ENCODE measurements at regions not wholly inside any gene's neighbourhood (a gene's known extent, or its start where the extent isn't known, plus 50 kb on each side); places are given as distances from the start of the nearest gene placed in this dataset.

- TF ChIP-seq CTCF (IDR thresholded peaks at IDR 0.05; ENCODE audit: insufficient read depth, low read length, poor library complexity, severe bottlenecking), result no peak
- no peak for TF ChIP-seq EZH2phosphoT487 (conservative IDR thresholded peaks at IDR 0.05; ENCODE audit: low read length)
Observed at GRCh38 chr11:92304271-92304670, 79.7 kb downstream of the FAT3 start.

Measured in SU-DHL-6 (cell line).